Karpas-422 (cell line): ENCODE measurements at regions not wholly inside any gene's neighbourhood (a gene's known extent, or its start where the extent isn't known, plus 50 kb on each side); places are given as distances from the start of the nearest gene placed in this dataset.

Experiments used
- DNase-seq: peaks from one replicate; pipeline ENCODE4 v3.0.0-alpha.2; 2015
- H2AFZ ChIP-seq: fragments of 200-600 bp; sonication (generic); 2 replicates; pipeline ENCODE4 v1.6.1; 2014; ENCODE audit warnings: antibody characterized with exemption, low read length, mixed read lengths
- H3K27ac ChIP-seq: fragments of 200-600 bp; sonication (generic); 2 replicates; pipeline ENCODE4 v1.5.1; 2014; ENCODE audit warnings: mild to moderate bottlenecking, low read length, moderate library complexity
- H3K27me3 ChIP-seq: fragments of 200-600 bp; sonication (generic); 2 replicates; pipeline ENCODE4 v1.6.1; 2014; ENCODE audit warnings: low read length, mixed read lengths
- H3K36me3 ChIP-seq: fragments of 200-600 bp; sonication (generic); 2 replicates; pipeline ENCODE4 v1.6.1; 2014; ENCODE audit warnings: low read length, mixed read lengths; ENCODE audit not compliant: insufficient read depth
- H3K4me1 ChIP-seq: fragments of 200-600 bp; sonication (generic); 2 replicates; pipeline ENCODE4 v1.6.1; 2014; ENCODE audit warnings: mild to moderate bottlenecking, low read length, mixed read lengths
- H3K4me2 ChIP-seq: fragments of 200-600 bp; sonication (generic); 2 replicates; pipeline ENCODE4 v1.6.1; 2014; ENCODE audit warnings: low read length, low read depth, mild to moderate bottlenecking; ENCODE audit not compliant: poor library complexity, severe bottlenecking
- H3K4me3 ChIP-seq: fragments of 200-600 bp; sonication (generic); 2 replicates; pipeline ENCODE4 v1.5.1; 2014; ENCODE audit warnings: mild to moderate bottlenecking, antibody characterized with exemption, low read length, mixed read lengths
- H3K79me2 ChIP-seq: fragments of 200-600 bp; sonication (generic); 2 replicates; pipeline ENCODE4 v1.6.1; 2014; ENCODE audit warnings: mild to moderate bottlenecking, low read length, mixed read lengths
- H3K9ac ChIP-seq: fragments of 200-600 bp; sonication (generic); 2 replicates; pipeline ENCODE4 v1.6.0; 2014; ENCODE audit warnings: low read length
- H3K9me2 ChIP-seq: fragments of 200-600 bp; sonication (generic), shearing (Covaris generic); replicated peaks from 2 replicates; pipeline ENCODE4 v1.6.0; 2014; ENCODE audit warnings: mild to moderate bottlenecking, low read length, moderate library complexity; ENCODE audit not compliant: insufficient read depth
- H3K9me3 ChIP-seq: fragments of 300-700, 200-600 bp; sonication (generic); 2 replicates; pipeline ENCODE4 v1.6.1; 2014; ENCODE audit warnings: low read length, mixed read lengths
- H4K20me1 ChIP-seq: fragments of 200-600 bp; sonication (generic); 2 replicates; pipeline ENCODE4 v1.6.1; 2014; ENCODE audit warnings: mild to moderate bottlenecking, antibody characterized with exemption, low read length, low read depth; ENCODE audit not compliant: insufficient read depth

DNA sequence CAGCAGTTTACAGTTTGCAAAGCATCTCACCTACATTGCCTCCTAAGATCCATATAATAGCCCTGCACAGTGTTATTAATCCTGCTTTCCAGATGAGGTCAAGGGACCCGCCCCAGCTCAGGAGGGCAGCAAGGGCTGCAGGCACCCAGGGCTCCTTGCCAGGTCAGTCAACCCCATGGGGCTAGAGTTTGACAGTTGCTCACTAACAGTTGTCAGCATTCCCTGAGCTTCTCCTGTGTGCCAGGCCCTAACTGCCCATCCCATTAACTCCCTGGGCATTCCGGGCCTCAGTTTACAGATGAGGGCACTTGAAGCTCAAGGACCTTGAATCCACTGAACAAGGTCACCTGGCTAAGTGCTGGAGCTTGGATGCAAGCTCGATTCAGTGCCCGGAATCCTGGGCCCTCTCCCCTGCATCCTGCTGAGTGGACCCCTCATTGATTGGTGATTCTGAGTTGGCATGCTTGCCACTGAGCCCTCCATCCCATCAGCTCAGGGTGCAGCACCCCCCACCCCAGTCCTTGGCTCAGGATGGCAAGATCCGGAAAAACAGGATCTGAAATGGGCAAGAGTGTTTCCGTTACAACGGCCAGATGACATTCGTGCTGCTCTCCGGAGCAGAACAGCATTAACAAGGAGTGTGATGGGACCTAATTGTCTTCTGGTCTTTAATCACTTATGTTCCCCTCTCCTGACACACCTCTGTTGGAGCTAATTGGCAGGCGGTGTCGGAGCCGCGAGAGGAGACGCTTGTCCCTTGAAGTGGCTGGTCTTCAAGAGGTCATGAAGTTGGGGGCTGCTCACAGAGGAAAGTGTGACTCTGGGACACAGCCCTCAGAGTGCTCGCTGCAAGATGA lies 87.4 kb upstream of the SHISAL1 start:
- Histone ChIP-seq H3K4me1 (no peaks in the 10 kb centered on the region), H3K27ac (no peak overlapping the region), H3K9me2 (no peaks in the 10 kb centered on the region), H3K27me3 (no peaks in the 10 kb centered on the region), H3K9ac (no peak overlapping the region), H3K79me2 (no peaks in the 10 kb centered on the region), H4K20me1 (no peaks in the 10 kb centered on the region), H3K9me3 (no peaks in the 10 kb centered on the region), H3K4me2 (no peak overlapping the region), H3K4me3 (no peak overlapping the region), H3K36me3 (no peaks in the 10 kb centered on the region), H2AFZ (no peak overlapping the region)
- DNase-seq = no peak

- Histone ChIP-seq H2AFZ (no peak overlapping the region), H4K20me1 (no peaks in the 10 kb centered on the region), H3K4me1 (no peaks in the 10 kb centered on the region), H3K27ac (no peak overlapping the region), H3K4me2 (no peak overlapping the region), H3K9me2 (no peaks in the 10 kb centered on the region), H3K79me2 (no peaks in the 10 kb centered on the region), H3K9me3 (no peaks in the 10 kb centered on the region), H3K9ac (no peak overlapping the region), H3K36me3 (no peaks in the 10 kb centered on the region), H3K27me3 (no peaks in the 10 kb centered on the region), H3K4me3 (no peak overlapping the region)
- DNase-seq = no peak
Measured at GRCh38 chr22:44398856-44399837, 86.4 kb upstream of the SHISAL1 start.

- Histone ChIP-seq H3K4me1 (no peaks in the 10 kb centered on the region), H2AFZ (no peak overlapping the region), H3K4me2 (no peak overlapping the region), H3K36me3 (no peaks in the 10 kb centered on the region), H3K9me3 (no peaks in the 10 kb centered on the region), H3K9me2 (no peaks in the 10 kb centered on the region), H4K20me1 (no peaks in the 10 kb centered on the region), H3K27ac (no peak overlapping the region), H3K4me3 (no peak overlapping the region), H3K27me3 (no peaks in the 10 kb centered on the region), H3K9ac (no peak overlapping the region), H3K79me2 (no peaks in the 10 kb centered on the region)
- no peak for DNase-seq
Measured at GRCh38 chr22:44396727-44397722, 84.3 kb upstream of the SHISAL1 start.

DNA sequence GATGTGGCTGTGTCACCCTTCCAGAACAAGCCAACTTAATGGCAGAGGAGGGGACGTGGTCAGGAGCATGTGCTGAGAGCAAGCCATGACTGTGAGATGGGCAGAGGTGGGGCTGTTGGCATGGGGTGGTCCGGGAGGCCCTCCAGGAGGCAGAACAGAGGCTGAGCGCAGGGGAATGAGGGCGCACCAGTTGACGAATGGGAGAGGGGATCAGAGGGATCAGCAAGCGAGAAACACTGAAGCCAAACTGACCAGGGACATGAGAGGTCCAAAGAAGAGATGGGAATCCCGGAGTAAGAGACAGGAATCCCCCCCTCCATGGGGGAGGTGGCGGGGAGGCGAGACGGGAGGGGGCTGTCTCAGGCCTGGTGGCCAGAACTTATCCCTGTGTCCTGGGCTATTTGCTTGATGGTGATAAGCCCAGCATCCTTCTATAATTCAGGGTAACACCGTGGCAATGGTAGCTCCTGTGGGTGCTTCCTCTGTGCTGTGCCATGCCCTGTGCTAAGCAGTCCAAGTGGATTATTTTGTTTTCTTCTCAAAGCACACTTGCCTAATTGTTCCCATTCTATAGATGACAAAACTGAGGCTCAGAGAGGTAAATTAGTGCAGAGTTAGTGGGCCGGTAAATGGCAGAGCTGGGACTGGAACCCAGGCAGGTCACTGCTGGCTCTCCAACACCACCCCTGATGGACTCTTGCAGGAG lies 83.4 kb upstream of the SHISAL1 start:
- Histone ChIP-seq H3K9me2 (no peaks in the 10 kb centered on the region), H4K20me1 (no peaks in the 10 kb centered on the region), H3K9me3 (no peaks in the 10 kb centered on the region), H3K4me1 (no peaks in the 10 kb centered on the region), H3K4me3 (no peak overlapping the region), H3K27me3 (no peaks in the 10 kb centered on the region), H3K27ac (no peak overlapping the region), H3K36me3 (no peaks in the 10 kb centered on the region), H3K4me2 (no peak overlapping the region), H3K9ac (no peak overlapping the region), H3K79me2 (no peaks in the 10 kb centered on the region), H2AFZ (no peak overlapping the region)
- DNase-seq = no peak

GRCh38 chr22:44395118-44396005 lies 82.6 kb upstream of the SHISAL1 start:
- Histone ChIP-seq H3K4me3 (no peak overlapping the region), H3K36me3 (no peaks in the 10 kb centered on the region), H3K4me1 (no peaks in the 10 kb centered on the region), H4K20me1 (no peaks in the 10 kb centered on the region), H3K9me3 (no peaks in the 10 kb centered on the region), H3K9ac (no peak overlapping the region), H3K27ac (no peak overlapping the region), H3K79me2 (no peaks in the 10 kb centered on the region), H3K4me2 (no peak overlapping the region), H2AFZ (no peak overlapping the region), H3K9me2 (no peaks in the 10 kb centered on the region), H3K27me3 (no peaks in the 10 kb centered on the region)
- DNase-seq = no peak

- H3K9me2 ChIP-seq = no peaks in the 10 kb centered on the region
- H3K27me3 ChIP-seq = no peaks in the 10 kb centered on the region
- no peaks in the 10 kb centered on the region for H3K4me1 ChIP-seq
- no peak overlapping the region for H3K4me3 ChIP-seq
- H4K20me1 ChIP-seq = no peaks in the 10 kb centered on the region
- no peak overlapping the region for H3K27ac ChIP-seq
- no peak overlapping the region for H3K4me2 ChIP-seq
- no peaks in the 10 kb centered on the region for H3K79me2 ChIP-seq
- DNase-seq = no peak
- no peaks in the 10 kb centered on the region for H3K36me3 ChIP-seq
- H3K9ac ChIP-seq = no peak overlapping the region
- no peaks in the 10 kb centered on the region for H3K9me3 ChIP-seq
- no peak overlapping the region for H2AFZ ChIP-seq
Measured at GRCh38 chr22:44394246-44395117, 81.7 kb upstream of the SHISAL1 start.
